ENCODE measurements at regions not wholly inside any gene's neighbourhood (a gene's known extent, or its start where the extent isn't known, plus 50 kb on each side); places are given as distances from the start of the nearest gene placed in this dataset.
"Not testable (repeated sequence)": the region's sequence is repeated elsewhere in the genome, so short reads cannot be mapped to it uniquely, and the experiment has no call there.

- DNase-seq (ENCODE audit: extremely low spot score, insufficient read length, low read depth) (peak; percentile 28), FAIRE-seq (peak; percentile 96)
These were observed 65.6 kb downstream of the UFM1 start for GRCh38 chr13:38415233-38415632.

GRCh38 chr13:38417241-38417640, 67.6 kb downstream of the UFM1 start:
- no peak for FAIRE-seq

GRCh38 chr13:38417727-38418126, 68.1 kb downstream of the UFM1 start:
- FAIRE-seq (peak; percentile 69), DNase-seq (ENCODE audit: extremely low spot score, insufficient read length, low read depth) (no peak)

More at GRCh38 chr13:38417241-38417640, 67.6 kb downstream of the UFM1 start:
- no peak for DNase-seq (ENCODE audit: extremely low spot score, insufficient read length, low read depth)

GRCh38 chr13:38418286-38418685, 68.6 kb downstream of the UFM1 start:
- DNase-seq (ENCODE audit: extremely low spot score, insufficient read length, low read depth), result no peak
- no peak for FAIRE-seq

GRCh38 chr13:38419312-38419873, 69.7 kb downstream of the UFM1 start:
- DNase-seq (ENCODE audit: extremely low spot score, insufficient read length, low read depth) (no peak), FAIRE-seq (peak; percentile 80)

GRCh38 chr13:38421590-38422560, 72.2 kb downstream of the UFM1 start:
- no peak for DNase-seq (ENCODE audit: extremely low spot score, insufficient read length, low read depth)
- FAIRE-seq, result no peak

GRCh38 chr13:38429916-38430315, 80.3 kb downstream of the UFM1 start:
- FAIRE-seq (no peak), DNase-seq (ENCODE audit: extremely low spot score, insufficient read length, low read depth) (no peak)

- no peak for FAIRE-seq
These were observed 81.1 kb downstream of the UFM1 start for GRCh38 chr13:38430796-38431195.

GRCh38 chr13:38440666-38441065, 91.0 kb downstream of the UFM1 start:
- DNase-seq (ENCODE audit: extremely low spot score, insufficient read length, low read depth) (no peak), FAIRE-seq (no peak)

More at GRCh38 chr13:38430796-38431195, 81.1 kb downstream of the UFM1 start:
- no peak for DNase-seq (ENCODE audit: extremely low spot score, insufficient read length, low read depth)

GRCh38 chr13:38444904-38445303, 95.3 kb downstream of the UFM1 start:
- DNase-seq (ENCODE audit: extremely low spot score, insufficient read length, low read depth), result no peak
- no peak for FAIRE-seq

GRCh38 chr13:38452656-38453055, 103.0 kb downstream of the UFM1 start:
- no peak for FAIRE-seq
- DNase-seq (ENCODE audit: extremely low spot score, insufficient read length, low read depth), result no peak

- no peak for FAIRE-seq
- DNase-seq (ENCODE audit: extremely low spot score, insufficient read length, low read depth), result no peak
These were observed 113.0 kb downstream of the UFM1 start for GRCh38 chr13:38462605-38463004.

- DNase-seq (ENCODE audit: extremely low spot score, insufficient read length, low read depth) (no peak), FAIRE-seq (no peak)
These were observed 113.4 kb downstream of the UFM1 start for GRCh38 chr13:38463048-38463447.

- DNase-seq (ENCODE audit: extremely low spot score, insufficient read length, low read depth); FAIRE-seq: not testable (repeated sequence)
These were observed 122.8 kb downstream of the UFM1 start for GRCh38 chr13:38472411-38472810.

GRCh38 chr13:38473305-38473704, 123.7 kb downstream of the UFM1 start:
- FAIRE-seq (no peak), DNase-seq (ENCODE audit: extremely low spot score, insufficient read length, low read depth) (no peak)

- no peak for FAIRE-seq
- DNase-seq (ENCODE audit: extremely low spot score, insufficient read length, low read depth), result no peak
These were observed 128.0 kb downstream of the UFM1 start for GRCh38 chr13:38477676-38478075.

- no peak for FAIRE-seq
- DNase-seq (ENCODE audit: extremely low spot score, insufficient read length, low read depth), result no peak
These were observed 134.0 kb downstream of the UFM1 start for GRCh38 chr13:38483623-38484022.

- FAIRE-seq, result no peak
These were observed 141.0 kb downstream of the UFM1 start for GRCh38 chr13:38490657-38491056.

GRCh38 chr13:38494445-38494844, 144.8 kb downstream of the UFM1 start:
- no peak for FAIRE-seq

More at GRCh38 chr13:38490657-38491056, 141.0 kb downstream of the UFM1 start:
- DNase-seq (ENCODE audit: extremely low spot score, insufficient read length, low read depth), result no peak

GRCh38 chr13:38496917-38497316, 147.3 kb downstream of the UFM1 start:
- DNase-seq (ENCODE audit: extremely low spot score, insufficient read length, low read depth), result no peak
- no peak for FAIRE-seq

More at GRCh38 chr13:38494445-38494844, 144.8 kb downstream of the UFM1 start:
- no peak for DNase-seq (ENCODE audit: extremely low spot score, insufficient read length, low read depth)

- DNase-seq (ENCODE audit: extremely low spot score, insufficient read length, low read depth), result no peak
- FAIRE-seq, result no peak
These were observed 148.6 kb downstream of the UFM1 start for GRCh38 chr13:38498271-38498670.

Measured in GM18507 (cell line).